Thymus (tissue), 11 donors: ENCODE measurements at regions not wholly inside any gene's neighbourhood (a gene's known extent, or its start where the extent isn't known, plus 50 kb on each side); places are given as distances from the start of the nearest gene placed in this dataset.

Source experiments
- DNase-seq, 9 donors: peaks; one replicate each; pipeline ENCODE4 v3.0.0-alpha.2; 2013; ENCODE audit warnings: low spot score in 9 of 9, low read depth in 6 of 9, missing footprints in 1 of 9
- H3K27ac ChIP-seq, 2 donors: one replicate each; pipeline ENCODE4 v1.5.1; 2013; ENCODE audit warnings: control low read depth in 1 of 2, low read depth in 1 of 2, low read length in 1 of 2, mild to moderate bottlenecking in 1 of 2, moderate library complexity in 1 of 2
- H3K27me3 ChIP-seq, 2 donors: one replicate each; pipeline ENCODE4 v1.5.1; 2013; ENCODE audit warnings: low read length in 1 of 2; ENCODE audit not compliant: control insufficient read depth in 2 of 2, insufficient read depth in 1 of 2
- H3K36me3 ChIP-seq, 2 donors: one replicate each; pipeline ENCODE4 v1.5.1; 2013; ENCODE audit warnings: low read length in 1 of 2, mild to moderate bottlenecking in 1 of 2, moderate library complexity in 1 of 2; ENCODE audit not compliant: control insufficient read depth in 2 of 2, insufficient read depth in 2 of 2
- H3K4me1 ChIP-seq, 2 donors: one replicate each; pipeline ENCODE4 v1.5.1; 2013; ENCODE audit warnings: low read length in 2 of 2; ENCODE audit not compliant: control insufficient read depth in 2 of 2, insufficient read depth in 2 of 2
- H3K4me3 ChIP-seq, 2 donors: one replicate each; pipeline ENCODE4 v1.5.1; 2013; ENCODE audit warnings: low read length in 2 of 2, control low read depth in 1 of 2, mild to moderate bottlenecking in 1 of 2
- H3K9me3 ChIP-seq, 2 donors: one replicate each; pipeline ENCODE4 v1.5.1; 2013; ENCODE audit warnings: low read length in 1 of 2, mild to moderate bottlenecking in 1 of 2; ENCODE audit not compliant: control insufficient read depth in 2 of 2, insufficient read depth in 1 of 2
- WGBS: extraction: QIAGEN DNeasy Blood & Tissue Kit; methylation state at CpG from one replicate; pipeline ENCODE4 v1.1.7; 2013; 5-methylcytosine and 5-hydroxymethylcytosine counted together
- donor health status: healthy.

- Histone ChIP-seq H3K4me1 (no peaks in the 10 kb centered on the region), H3K9me3 (no peaks in the 10 kb centered on the region), H3K27me3 (no peaks in the 10 kb centered on the region), H3K4me3 (no peak overlapping the region), H3K27ac (no peak overlapping the region), H3K36me3 (no peaks in the 10 kb centered on the region)
- WGBS, result 96% methylated on average over 2 of the region's 2 CpGs
- DNase-seq, result no peak
These were observed 217.4 kb upstream of the PITX2 start for GRCh38 chr4:110840221-110840654.

GRCh38 chr4:110848787-110849186 is 225.9 kb upstream of the PITX2 start:
- Histone ChIP-seq H3K9me3 (no peaks in the 10 kb centered on the region), H3K27ac (no peak overlapping the region), H3K27me3 (no peaks in the 10 kb centered on the region), H3K36me3 (no peaks in the 10 kb centered on the region), H3K4me3 (no peak overlapping the region), H3K4me1 (no peaks in the 10 kb centered on the region)
- no peak for DNase-seq
- WGBS, result 67% methylated on average over 1 of the region's 1 CpG

- Histone ChIP-seq H3K36me3 (no peaks in the 10 kb centered on the region), H3K27ac (no peak overlapping the region), H3K4me1 (no peaks in the 10 kb centered on the region), H3K27me3 (no peaks in the 10 kb centered on the region), H3K4me3 (no peak overlapping the region), H3K9me3 (no peaks in the 10 kb centered on the region)
- DNase-seq, result no peak
- WGBS, result 80% methylated on average over 6 of the region's 6 CpGs
These were observed 226.6 kb upstream of the PITX2 start for GRCh38 chr4:110849461-110849860.

- no peaks in the 10 kb centered on the region for H3K4me1 ChIP-seq
- H3K36me3 ChIP-seq, result no peaks in the 10 kb centered on the region
- no peaks in the 10 kb centered on the region for H3K27me3 ChIP-seq
- H3K4me3 ChIP-seq, result no peak overlapping the region
- DNase-seq, result peak in 1 of 9 donors; percentile 3
- H3K27ac ChIP-seq, result no peak overlapping the region
- 68% methylated on average over 12 of the region's 12 CpGs for WGBS
- no peaks in the 10 kb centered on the region for H3K9me3 ChIP-seq
These were observed 227.9 kb upstream of the PITX2 start for GRCh38 chr4:110850461-110851442.

- Histone ChIP-seq H3K4me1 (no peaks in the 10 kb centered on the region), H3K9me3 (no peaks in the 10 kb centered on the region), H3K36me3 (no peaks in the 10 kb centered on the region), H3K4me3 (no peak overlapping the region), H3K27ac (no peak overlapping the region), H3K27me3 (no peaks in the 10 kb centered on the region)
- DNase-seq, result no peak
- WGBS, result 96% methylated on average over 2 of the region's 2 CpGs
These were observed 229.1 kb upstream of the PITX2 start for GRCh38 chr4:110851989-110852388.

- Histone ChIP-seq H3K27me3 (no peaks in the 10 kb centered on the region), H3K4me1 (no peaks in the 10 kb centered on the region), H3K4me3 (no peak overlapping the region), H3K27ac (no peak overlapping the region), H3K36me3 (no peaks in the 10 kb centered on the region), H3K9me3 (no peaks in the 10 kb centered on the region)
- no peak for DNase-seq
- WGBS, result 94% methylated on average over 3 of the region's 3 CpGs
These were observed 229.9 kb upstream of the PITX2 start for GRCh38 chr4:110852793-110853192.

- H3K9me3 ChIP-seq, result no peaks in the 10 kb centered on the region
- WGBS, result 96% methylated on average over 5 of the region's 5 CpGs
These were observed 230.4 kb upstream of the PITX2 start for GRCh38 chr4:110853242-110853641.

GRCh38 chr4:110854021-110854678 is 231.3 kb upstream of the PITX2 start:
- Histone ChIP-seq H3K27me3 (no peaks in the 10 kb centered on the region), H3K4me3 (no peak overlapping the region), H3K9me3 (no peaks in the 10 kb centered on the region), H3K36me3 (no peaks in the 10 kb centered on the region), H3K4me1 (no peaks in the 10 kb centered on the region), H3K27ac (no peak overlapping the region)
- 72% methylated on average over 6 of the region's 6 CpGs for WGBS
- no peak for DNase-seq

More at GRCh38 chr4:110853242-110853641, 230.4 kb upstream of the PITX2 start:
- Histone ChIP-seq H3K4me1 (no peaks in the 10 kb centered on the region), H3K36me3 (no peaks in the 10 kb centered on the region), H3K27me3 (no peaks in the 10 kb centered on the region), H3K27ac (no peak overlapping the region), H3K4me3 (no peak overlapping the region)
- DNase-seq, result no peak

- Histone ChIP-seq H3K9me3 (no peaks in the 10 kb centered on the region), H3K27ac (no peak overlapping the region), H3K27me3 (no peaks in the 10 kb centered on the region), H3K4me3 (no peak overlapping the region), H3K4me1 (no peaks in the 10 kb centered on the region), H3K36me3 (no peaks in the 10 kb centered on the region)
- 86% methylated on average over 6 of the region's 6 CpGs for WGBS
- DNase-seq, result no peak
These were observed 237.2 kb upstream of the PITX2 start for GRCh38 chr4:110860125-110860524.
